ENCODE measurements at regions not wholly inside any gene's neighbourhood (a gene's known extent, or its start where the extent isn't known, plus 50 kb on each side); places are given as distances from the start of the nearest gene placed in this dataset.
"Not testable (repeated sequence)": the region's sequence is repeated elsewhere in the genome, so short reads cannot be mapped to it uniquely, and the experiment has no call there.

DNA sequence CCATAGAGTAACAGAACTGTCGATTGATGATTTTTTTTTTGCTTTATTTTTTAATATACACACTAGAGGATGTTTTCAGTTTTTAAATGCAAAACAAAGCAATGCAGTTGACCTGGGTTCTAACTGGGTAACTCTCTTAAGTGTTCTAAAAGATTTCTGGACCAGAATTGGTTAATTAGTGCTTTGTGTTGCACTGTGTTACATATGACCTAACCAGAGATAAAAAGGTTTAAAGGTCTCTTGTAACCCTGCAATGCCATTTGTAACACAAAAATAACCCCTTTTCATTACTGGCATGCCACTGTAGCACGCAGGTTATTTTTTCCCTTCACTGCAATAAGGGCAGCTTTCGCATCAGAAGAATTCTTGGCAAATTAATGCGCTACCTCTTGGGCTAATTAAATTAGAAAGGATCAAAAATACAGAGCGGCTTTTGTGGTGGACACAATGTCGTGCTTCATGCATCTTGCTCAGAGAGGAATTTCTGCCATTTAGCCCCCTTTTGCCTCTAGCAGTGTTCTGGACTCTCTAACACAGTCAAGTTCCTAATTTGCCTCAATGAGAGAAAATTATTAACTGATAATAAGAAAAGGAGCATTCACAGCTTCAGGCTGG is 250.8 kb upstream of the ZEB2 start:
- Histone ChIP-seq H3K36me3 (ENCODE audit: low read depth, missing control alignments) (no peaks in the 10 kb centered on the region), H3K4me1 (peaks cover under 1% of the 10 kb centered on the region), H3K4me3 (no peak overlapping the region), H3K27ac (no peak overlapping the region), H3K27me3 (no peaks in the 10 kb centered on the region), H3K9me3 (no peaks in the 10 kb centered on the region)
- 89 to 93% methylated on average over 6 of the region's 6 CpGs for WGBS, 2 donors
- DNase-seq: no peak
- TF ChIP-seq POLR2A (IDR thresholded peaks at IDR 0.05) (no peak), CTCF (IDR thresholded peaks at IDR 0.05) (no peak)
- intact Hi-C loops (cut with DNase I; ENCODE audit: low total_unique reads): no loop called here

- DNase-seq; intact Hi-C loops (cut with DNase I; ENCODE audit: low total_unique reads); H3K9me3 ChIP-seq; H3K4me1 ChIP-seq; H3K27ac ChIP-seq; H3K36me3 ChIP-seq (ENCODE audit: low read depth, missing control alignments); H3K27me3 ChIP-seq; H3K4me3 ChIP-seq: not testable (repeated sequence)
- 90 to 94% methylated on average over 2 of the region's 2 CpGs for WGBS, 2 donors
These were observed 241.0 kb upstream of the ZEB2 start for GRCh38 chr2:144760939-144761338.

DNA sequence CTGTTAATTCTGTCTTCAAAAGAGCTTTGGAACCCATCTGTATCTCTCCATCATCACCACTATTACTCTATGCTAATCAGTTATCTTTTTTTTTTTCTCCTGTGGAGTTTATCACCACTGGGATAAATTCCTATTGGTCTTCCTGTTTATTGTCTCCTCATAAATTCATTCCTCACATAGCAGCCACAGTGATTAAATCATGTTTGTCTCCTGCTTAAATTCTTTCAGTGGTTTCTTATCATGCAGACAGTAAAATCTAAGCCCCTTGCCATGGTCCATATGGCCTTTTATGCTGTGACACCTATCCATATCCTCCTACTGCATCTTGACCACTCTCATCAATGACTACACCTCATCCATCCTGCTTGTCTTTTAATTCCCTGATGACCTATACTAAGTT is 239.8 kb upstream of the ZEB2 start:
- intact Hi-C loops (cut with DNase I; ENCODE audit: low total_unique reads): no loop called here
- TF ChIP-seq POLR2A (IDR thresholded peaks at IDR 0.05) (no peak), CTCF (IDR thresholded peaks at IDR 0.05) (no peak)

GRCh38 chr2:144758196-144758595 is 238.3 kb upstream of the ZEB2 start:
- H3K27ac ChIP-seq; H3K9me3 ChIP-seq; H3K4me3 ChIP-seq; DNase-seq; H3K4me1 ChIP-seq; H3K27me3 ChIP-seq; intact Hi-C loops (cut with DNase I; ENCODE audit: low total_unique reads); H3K36me3 ChIP-seq (ENCODE audit: low read depth, missing control alignments): not testable (repeated sequence)

More for the DNA sequence above, 239.8 kb upstream of the ZEB2 start:
- no peaks in the 10 kb centered on the region for H3K9me3 ChIP-seq
- H3K27me3 ChIP-seq: no peaks in the 10 kb centered on the region
- H3K27ac ChIP-seq: no peak overlapping the region
- DNase-seq: no peak
- H3K36me3 ChIP-seq (ENCODE audit: low read depth, missing control alignments): no peaks in the 10 kb centered on the region
- H3K4me3 ChIP-seq: no peak overlapping the region
- H3K4me1 ChIP-seq: no peaks in the 10 kb centered on the region

GRCh38 chr2:144753416-144753815 is 233.5 kb upstream of the ZEB2 start:
- TF ChIP-seq POLR2A (IDR thresholded peaks at IDR 0.05) (no peak), CTCF (IDR thresholded peaks at IDR 0.05) (no peak)
- DNase-seq: no peak
- Histone ChIP-seq H3K4me1 (no peaks in the 10 kb centered on the region), H3K9me3 (no peaks in the 10 kb centered on the region), H3K27me3 (no peaks in the 10 kb centered on the region), H3K4me3 (no peak overlapping the region), H3K36me3 (ENCODE audit: low read depth, missing control alignments) (no peaks in the 10 kb centered on the region), H3K27ac (no peak overlapping the region)
- WGBS, 2 donors: 47 to 59% methylated on average over 3 of the region's 3 CpGs
- intact Hi-C loops (cut with DNase I; ENCODE audit: low total_unique reads): no loop called here

- H3K4me1 ChIP-seq: no peaks in the 10 kb centered on the region
- TF ChIP-seq POLR2A (IDR thresholded peaks at IDR 0.05): no peak
- no peak for TF ChIP-seq CTCF (IDR thresholded peaks at IDR 0.05)
- no peak for DNase-seq
- no peaks in the 10 kb centered on the region for H3K27me3 ChIP-seq
- 90 to 97% methylated on average over 3 of the region's 3 CpGs for WGBS, 2 donors
- H3K36me3 ChIP-seq (ENCODE audit: low read depth, missing control alignments): no peaks in the 10 kb centered on the region
- no peak overlapping the region for H3K4me3 ChIP-seq
- no peak overlapping the region for H3K27ac ChIP-seq
- no peaks in the 10 kb centered on the region for H3K9me3 ChIP-seq
- intact Hi-C loops (cut with DNase I; ENCODE audit: low total_unique reads): no loop called here
These were observed 231.4 kb upstream of the ZEB2 start for GRCh38 chr2:144751142-144751905.

All from testis (tissue), 2 donors.